ENCODE measurements at regions not wholly inside any gene's neighbourhood (a gene's known extent, or its start where the extent isn't known, plus 50 kb on each side); places are given as distances from the start of the nearest gene placed in this dataset.
"Not testable (repeated sequence)": the region's sequence is repeated elsewhere in the genome, so short reads cannot be mapped to it uniquely, and the experiment has no call there.

- DNase-seq (ENCODE audit: low read depth in 3 of 3), result no peak
Observed at GRCh38 chr2:8111193-8111592, 570.7 kb upstream of the ID2 start.

- no peak for DNase-seq (ENCODE audit: low read depth in 3 of 3)
Observed at GRCh38 chr2:8115456-8115855, 566.4 kb upstream of the ID2 start.

DNA sequence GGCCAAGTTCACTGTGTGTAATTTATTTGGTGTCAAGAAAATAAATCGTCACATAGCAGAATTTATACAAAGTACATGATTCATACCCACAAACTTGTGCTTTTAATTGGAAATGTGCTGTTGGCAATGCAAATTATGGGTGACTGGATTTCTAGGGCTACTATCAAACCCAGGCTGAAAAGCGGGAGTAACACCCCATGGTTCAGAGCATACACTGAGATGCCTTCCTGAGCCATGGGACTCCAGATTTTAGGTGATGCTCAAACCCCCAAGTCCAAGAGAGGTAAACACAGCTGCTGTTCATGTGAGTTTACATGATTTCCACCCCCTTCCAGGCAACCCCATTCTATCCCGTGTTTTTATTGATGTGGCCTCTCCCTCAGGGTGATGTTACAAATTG is 565.9 kb upstream of the ID2 start:
- DNase-seq (ENCODE audit: low read depth in 3 of 3), result no peak

DNA sequence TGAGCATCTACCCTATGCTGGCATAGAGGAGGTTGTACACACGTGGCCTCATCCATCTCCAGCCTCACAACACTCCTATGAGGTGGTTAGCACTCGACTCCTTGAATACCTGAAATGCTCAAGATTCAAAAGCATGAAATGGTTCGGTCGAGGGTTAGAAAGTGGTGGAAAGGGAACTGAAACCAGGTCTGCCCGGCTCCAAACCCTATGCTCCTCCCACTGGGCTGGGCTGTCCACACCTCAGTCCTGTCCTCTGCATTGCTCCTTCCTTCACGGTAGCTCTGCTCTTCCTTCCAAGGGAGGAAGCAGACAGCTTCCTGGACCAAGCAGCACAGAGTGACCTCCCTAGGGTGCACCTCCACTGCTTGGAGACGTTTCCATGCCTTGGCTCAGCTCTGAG is 565.2 kb upstream of the ID2 start:
- DNase-seq (ENCODE audit: low read depth in 3 of 3), result no peak

DNA sequence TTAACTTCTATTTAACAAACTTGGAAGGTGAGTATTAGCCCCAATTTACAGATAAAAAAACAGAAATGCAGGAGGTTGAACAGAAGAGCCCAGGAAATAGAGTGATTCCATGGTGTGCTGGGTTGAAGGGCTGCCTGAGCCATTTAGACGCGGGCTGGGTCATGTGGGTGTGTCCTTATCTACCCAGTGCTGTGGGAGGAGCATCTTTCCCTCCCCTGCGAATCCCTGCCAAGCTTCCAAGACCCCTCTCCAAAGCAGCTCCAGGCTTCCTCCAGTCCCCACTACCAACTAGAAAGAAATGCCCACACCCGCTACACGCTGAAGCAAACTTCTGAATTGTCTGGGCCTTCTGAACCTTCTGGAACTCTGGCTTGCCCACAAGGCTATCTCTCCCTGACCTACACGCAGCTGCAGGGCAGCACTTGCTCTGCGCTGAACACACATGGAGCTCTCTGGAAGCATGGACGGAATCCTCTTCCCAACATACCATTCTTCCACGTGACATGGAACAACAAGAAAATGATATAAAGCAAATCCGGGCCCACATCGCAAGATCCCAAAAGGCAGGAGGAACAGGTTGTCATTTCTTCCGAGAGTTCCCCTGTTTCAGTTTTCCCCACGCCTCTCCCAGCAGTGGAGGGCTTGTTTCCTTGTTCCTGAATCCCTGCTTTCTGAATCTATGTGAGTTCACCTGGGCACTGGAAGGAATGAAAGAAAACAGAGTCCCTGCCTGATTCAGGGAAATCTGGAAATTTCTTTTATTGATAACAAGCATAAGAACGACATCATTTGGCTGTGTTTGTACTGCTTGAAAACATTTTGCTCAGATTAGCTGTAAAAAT is 562.7 kb upstream of the ID2 start:
- no peak for DNase-seq (ENCODE audit: low read depth in 3 of 3)

GRCh38 chr2:8119782-8120505 is 561.9 kb upstream of the ID2 start:
- no peak for DNase-seq (ENCODE audit: low read depth in 3 of 3)

- DNase-seq (ENCODE audit: low read depth in 3 of 3), result no peak
Observed at GRCh38 chr2:8120506-8120860, 561.4 kb upstream of the ID2 start.

- DNase-seq (ENCODE audit: low read depth in 3 of 3), result no peak
Observed at GRCh38 chr2:8121022-8121825, 560.6 kb upstream of the ID2 start.

GRCh38 chr2:8121826-8122513 is 559.9 kb upstream of the ID2 start:
- no peak for DNase-seq (ENCODE audit: low read depth in 3 of 3)

DNA sequence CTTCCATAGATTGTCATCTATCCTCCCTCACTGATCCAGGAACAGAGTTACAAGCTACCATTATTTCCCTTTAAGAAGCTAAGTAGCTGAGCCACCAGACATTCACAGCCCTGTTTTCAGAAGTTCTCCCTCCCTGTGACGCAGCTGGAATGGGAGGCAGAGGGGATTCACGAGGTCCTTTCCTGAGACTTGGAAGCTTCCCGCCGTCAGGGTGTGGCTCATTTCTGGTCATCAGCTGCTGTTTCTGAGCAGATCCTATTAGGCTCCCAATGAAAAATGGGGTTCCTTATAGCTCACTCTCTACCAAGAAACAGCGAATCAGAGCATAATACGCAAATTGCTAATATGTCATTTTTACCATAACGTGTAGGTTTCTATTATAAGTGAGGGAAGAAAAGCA is 559.3 kb upstream of the ID2 start:
- no peak for DNase-seq (ENCODE audit: low read depth in 3 of 3)

- no peak for DNase-seq (ENCODE audit: low read depth in 3 of 3)
Observed at GRCh38 chr2:8123464-8123863, 558.4 kb upstream of the ID2 start.

- no peak for DNase-seq (ENCODE audit: low read depth in 3 of 3)
Observed at GRCh38 chr2:8125741-8126711, 555.8 kb upstream of the ID2 start.

DNA sequence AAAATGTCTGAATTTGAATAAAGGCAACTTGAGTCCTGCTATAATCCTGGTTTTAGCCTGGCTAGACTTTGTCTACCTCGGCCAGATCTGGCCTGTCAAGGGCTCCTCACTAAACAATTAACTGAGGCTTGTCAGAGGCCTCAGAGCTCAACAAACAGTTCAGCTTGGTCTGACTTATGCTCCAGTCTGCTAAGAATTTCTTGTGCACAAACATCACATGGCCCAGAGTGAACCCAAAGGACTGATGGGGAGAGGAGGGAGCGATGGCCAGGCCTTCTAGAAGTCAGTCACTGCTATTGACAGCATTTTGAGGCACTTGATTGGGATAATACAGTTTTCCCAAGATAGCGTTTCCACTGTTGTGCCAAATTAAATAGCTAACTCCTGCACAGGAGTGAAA is 555.1 kb upstream of the ID2 start:
- no peak for DNase-seq (ENCODE audit: low read depth in 3 of 3)

GRCh38 chr2:8131423-8131822 is 550.4 kb upstream of the ID2 start:
- DNase-seq (ENCODE audit: low read depth in 3 of 3), result not testable (repeated sequence)

DNA sequence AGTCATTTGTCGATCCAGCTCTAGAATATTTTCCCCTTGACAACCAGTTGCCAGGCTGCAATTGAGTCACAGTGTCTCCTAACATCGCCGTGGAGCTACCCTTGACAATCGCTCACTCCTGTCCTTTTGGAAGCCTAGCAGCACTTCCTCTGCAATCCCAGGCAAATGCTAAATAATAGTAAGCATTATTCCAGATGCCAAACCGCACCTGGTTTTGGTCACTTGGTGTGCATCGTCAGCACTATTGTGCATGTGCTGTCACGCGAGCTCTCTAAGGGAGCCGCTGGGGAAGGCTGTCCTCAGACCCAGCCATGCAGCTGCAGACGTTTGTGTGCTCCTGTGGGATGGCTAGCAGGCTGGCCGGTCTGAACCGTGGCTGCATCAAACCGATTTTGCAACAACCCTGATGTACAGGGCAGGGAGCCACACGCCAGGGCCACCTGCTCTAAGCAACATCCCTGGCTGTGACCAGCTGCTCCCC is 549.5 kb upstream of the ID2 start:
- no peak for DNase-seq (ENCODE audit: low read depth in 3 of 3)

- no peak for DNase-seq (ENCODE audit: low read depth in 3 of 3)
Observed at GRCh38 chr2:8132879-8133278, 549.0 kb upstream of the ID2 start.

DNA sequence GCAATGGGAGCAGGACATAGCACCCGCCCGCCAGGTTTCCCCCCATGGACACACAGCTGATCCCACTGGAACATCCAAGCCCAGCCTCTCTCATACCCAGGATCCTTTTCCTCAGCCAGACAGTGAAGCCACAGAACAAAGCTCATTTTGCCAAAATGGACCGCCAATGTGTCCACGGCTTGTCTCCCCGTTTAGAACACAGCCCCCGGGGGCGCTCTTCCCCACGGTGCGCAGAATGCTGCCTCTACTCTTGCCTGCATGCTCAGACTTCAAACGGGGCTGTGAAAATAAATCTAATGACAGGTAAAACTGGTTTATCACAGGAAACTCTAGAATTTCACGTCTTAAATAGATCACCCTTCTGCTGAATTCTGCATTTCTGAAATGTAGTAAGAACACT is 548.5 kb upstream of the ID2 start:
- DNase-seq (ENCODE audit: low read depth in 3 of 3), result no peak

DNA sequence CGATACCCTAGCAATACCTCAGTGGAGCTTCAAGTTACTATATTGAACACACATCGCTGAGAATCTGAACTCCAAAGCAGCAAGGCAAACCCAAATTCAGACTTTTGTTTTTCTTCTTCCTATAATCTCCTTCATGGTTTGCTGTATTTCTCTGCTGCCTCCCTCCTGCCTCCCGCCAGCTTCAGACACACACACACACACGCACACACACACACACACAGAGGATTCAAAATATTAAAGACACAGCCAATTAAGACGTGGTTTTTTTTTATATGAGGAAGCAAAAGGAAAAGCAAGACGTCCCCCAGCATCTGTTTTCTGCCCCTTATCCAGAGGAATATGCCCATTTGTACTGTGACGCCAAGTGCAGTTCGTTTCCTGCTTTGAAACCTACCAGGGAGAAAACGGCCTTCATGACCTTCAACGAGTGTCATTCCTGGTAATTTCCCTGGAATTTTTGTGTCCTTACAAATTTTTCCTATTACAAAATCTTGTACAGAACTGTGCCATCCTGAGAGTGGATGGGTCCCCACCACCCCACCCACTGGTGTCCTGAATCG is 547.9 kb upstream of the ID2 start:
- no peak for DNase-seq (ENCODE audit: low read depth in 3 of 3)

GRCh38 chr2:8134473-8134932 is 547.4 kb upstream of the ID2 start:
- no peak for DNase-seq (ENCODE audit: low read depth in 3 of 3)

DNA sequence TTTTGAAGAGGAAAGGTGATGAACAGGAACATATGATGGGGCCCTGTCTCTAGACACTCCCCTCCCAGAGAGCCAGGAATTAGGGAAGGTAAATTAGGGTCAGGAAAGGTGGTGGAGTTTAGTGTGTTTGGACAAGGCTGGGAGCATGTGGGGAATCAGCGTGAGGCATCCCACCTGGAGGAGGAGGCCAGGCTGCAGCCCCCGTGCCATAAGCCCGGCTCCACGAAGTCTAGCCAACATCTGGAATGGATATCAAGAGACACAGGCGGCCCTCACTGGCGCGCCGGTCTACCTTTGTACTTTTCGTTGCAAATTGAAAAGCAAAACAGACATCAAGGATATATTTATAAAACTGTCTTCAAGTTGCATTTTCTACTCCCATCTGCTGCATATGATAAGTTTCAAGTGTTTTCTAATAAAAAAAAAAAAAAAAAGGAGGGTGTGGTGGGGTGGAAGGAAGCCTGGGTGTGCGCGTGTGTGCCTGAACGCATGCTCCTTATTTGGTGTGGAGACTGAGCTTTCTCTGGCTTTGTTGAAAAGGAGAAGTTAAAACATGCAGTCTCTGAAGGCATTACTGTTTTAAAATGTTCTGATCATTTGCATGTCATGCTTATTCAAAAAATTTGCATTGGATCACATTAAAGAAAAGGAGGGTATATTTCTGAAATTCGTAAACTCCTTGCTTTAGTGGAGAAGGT is 546.7 kb upstream of the ID2 start:
- DNase-seq (ENCODE audit: low read depth in 3 of 3), result no peak
